Gastroesophageal sphincter (tissue), 4 donors: ENCODE measurements at regions not wholly inside any gene's neighbourhood (a gene's known extent, or its start where the extent isn't known, plus 50 kb on each side); places are given as distances from the start of the nearest gene placed in this dataset.

Source experiments
- ATAC-seq: fragments of 150-250 bp; one replicate; pipeline ENCODE4 v1.9.1; 2016; ENCODE audit warnings: mild to moderate bottlenecking, moderate library complexity
- H3K27ac ChIP-seq, 4 donors: fragments of 200-600 bp; sonication (generic) in 3 of 4; 1 replicate in 3 of 4; 2 replicates in 1 of 4; pipeline ENCODE4 v1.5.1; 2016 to 2019
- H3K27me3 ChIP-seq: fragments of 200-600 bp; sonication (generic); one replicate; pipeline ENCODE4 v1.5.1; 2019
- H3K36me3 ChIP-seq, 2 donors: fragments of 200-600 bp; sonication (generic); one replicate each; pipeline ENCODE4 v1.5.1; 2019; ENCODE audit warnings: control low read depth in 1 of 2
- H3K4me1 ChIP-seq, 3 donors: fragments of 200-600 bp; sonication (generic); 1 replicate in 2 of 3; 2 replicates in 1 of 3; pipeline ENCODE4 v1.5.1; 2016 to 2019; ENCODE audit warnings: control low read depth in 2 of 3
- H3K4me3 ChIP-seq, 2 donors: fragments of 200-600 bp; sonication (generic); one replicate each; pipeline ENCODE4 v1.5.1; 2019; ENCODE audit warnings: mild to moderate bottlenecking in 1 of 2, moderate library complexity in 1 of 2
- H3K9me3 ChIP-seq, 3 donors: fragments of 200-600 bp; sonication (generic); one replicate each; pipeline ENCODE4 v1.5.1; 2017 to 2019; ENCODE audit warnings: control low read depth in 2 of 3
- CTCF ChIP-seq, 4 experiments: fragments of 200-600 bp in 2 of 4; fragments of 450-650 bp in 2 of 4; sonication (generic) in 1 of 4; IDR thresholded peaks; one replicate each; pipeline ENCODE4 v1.5.1; 2017 to 2019; ENCODE audit warnings: antibody characterized with exemption in 4 of 4, mild to moderate bottlenecking in 2 of 4, moderate library complexity in 2 of 4
- EP300 ChIP-seq: sonication (generic); formaldehyde crosslinking; IDR thresholded peaks from one replicate; pipeline ENCODE4 v1.6.1; 2017; ENCODE audit warnings: antibody characterized with exemption, mild to moderate bottlenecking
- POLR2A ChIP-seq, 2 donors: fragments of 450-650 bp; IDR thresholded peaks; one replicate each; pipeline ENCODE4 v1.6.1; 2017; ENCODE audit warnings: antibody characterized with exemption in 2 of 2, mild to moderate bottlenecking in 2 of 2, moderate library complexity in 1 of 2
- POLR2AphosphoS5 ChIP-seq: sonication (generic); formaldehyde crosslinking; IDR thresholded peaks from one replicate; pipeline ENCODE4 v1.6.1; 2017; ENCODE audit warnings: antibody characterized with exemption
- WGBS, 2 donors: methylation state at CpG; one replicate each; pipeline ENCODE4 v1.1.5; 2018; ENCODE audit warnings: low coverage in 1 of 2; 5-methylcytosine and 5-hydroxymethylcytosine counted together

GRCh38 chr7:46633200-46633599 is 712.1 kb upstream of the IGFBP3 start:
- WGBS, 2 donors, result 73 to 100% methylated on average over 1 to 2 of the region's 2 CpGs

GRCh38 chr7:46630031-46630430 is 709.0 kb upstream of the IGFBP3 start:
- Histone ChIP-seq H3K27me3 (no peaks in the 10 kb centered on the region), H3K4me3 (no peak overlapping the region), H3K27ac (no peak overlapping the region), H3K9me3 (no peaks in the 10 kb centered on the region), H3K4me1 (no peaks in the 10 kb centered on the region), H3K36me3 (no peaks in the 10 kb centered on the region)
- no peak for TF ChIP-seq EP300
- TF ChIP-seq POLR2A (IDR thresholded peaks at IDR 0.05), result no peak
- no peak for TF ChIP-seq CTCF (IDR thresholded peaks at IDR 0.05)
- no peak for TF ChIP-seq POLR2AphosphoS5
- ATAC-seq, result no peak
- no CpG with 5 or more reads among the region's 2 CpGs for WGBS, 2 donors

More at GRCh38 chr7:46633200-46633599, 712.1 kb upstream of the IGFBP3 start:
- H3K36me3 ChIP-seq, result no peaks in the 10 kb centered on the region
- H3K4me1 ChIP-seq, result no peaks in the 10 kb centered on the region
- TF ChIP-seq EP300 (no peak), CTCF (IDR thresholded peaks at IDR 0.05) (no peak), POLR2A (IDR thresholded peaks at IDR 0.05) (no peak), POLR2AphosphoS5 (no peak)
- H3K27ac ChIP-seq, result no peak overlapping the region
- H3K27me3 ChIP-seq, result no peaks in the 10 kb centered on the region
- no peak overlapping the region for H3K4me3 ChIP-seq
- no peak for ATAC-seq
- no peaks in the 10 kb centered on the region for H3K9me3 ChIP-seq

DNA sequence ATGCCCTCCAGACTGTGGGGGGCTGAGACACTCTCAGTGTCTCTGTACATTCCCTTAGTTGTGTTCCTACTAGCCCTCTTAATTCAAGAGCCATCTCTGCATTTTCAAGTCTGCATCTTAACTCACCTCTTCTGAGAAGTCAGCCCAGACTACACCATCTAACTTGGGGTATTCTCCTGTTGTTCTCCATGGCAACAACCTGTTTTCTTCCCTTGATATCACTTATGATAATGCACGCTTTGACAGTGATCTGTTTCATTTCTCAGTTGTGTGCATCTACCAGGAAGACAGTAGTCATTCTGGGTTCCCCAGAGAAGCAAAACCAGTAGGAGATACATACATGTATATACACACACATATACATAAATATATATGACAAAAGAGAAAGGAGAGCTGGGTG is 707.3 kb upstream of the IGFBP3 start:
- ATAC-seq, result no peak
- TF ChIP-seq POLR2A (IDR thresholded peaks at IDR 0.05) (no peak), POLR2AphosphoS5 (no peak), EP300 (no peak), CTCF (IDR thresholded peaks at IDR 0.05) (no peak)
- Histone ChIP-seq H3K4me3 (no peak overlapping the region), H3K9me3 (no peaks in the 10 kb centered on the region), H3K4me1 (no peaks in the 10 kb centered on the region), H3K36me3 (no peaks in the 10 kb centered on the region), H3K27me3 (no peaks in the 10 kb centered on the region), H3K27ac (no peak overlapping the region)
- WGBS, 2 donors, result 100% methylated on average over 1 of the region's 1 CpG; no CpG with 5 or more reads in 1 of the 2 donors

GRCh38 chr7:46626691-46627310 is 705.7 kb upstream of the IGFBP3 start:
- Histone ChIP-seq H3K4me1 (peaks cover 0 to 10% (median 4%) of the 10 kb centered on the region in 3 donors), H3K36me3 (no peaks in the 10 kb centered on the region), H3K4me3 (no peak overlapping the region), H3K27ac (no peak overlapping the region), H3K9me3 (no peaks in the 10 kb centered on the region), H3K27me3 (no peaks in the 10 kb centered on the region)
- ATAC-seq, result no peak
- TF ChIP-seq EP300 (no peak), POLR2AphosphoS5 (no peak), CTCF (IDR thresholded peaks at IDR 0.05) (no peak)
- WGBS, 2 donors, result 94 to 96% methylated on average over 3 to 4 of the region's 5 CpGs

GRCh38 chr7:46626261-46626660 is 705.2 kb upstream of the IGFBP3 start:
- no peaks in the 10 kb centered on the region for H3K36me3 ChIP-seq
- H3K27ac ChIP-seq, result no peak overlapping the region
- TF ChIP-seq EP300 (no peak), POLR2A (IDR thresholded peaks at IDR 0.05) (no peak), POLR2AphosphoS5 (no peak), CTCF (IDR thresholded peaks at IDR 0.05) (no peak)
- peaks cover 0 to 14% (median 4%) of the 10 kb centered on the region in 3 donors for H3K4me1 ChIP-seq
- no peaks in the 10 kb centered on the region for H3K27me3 ChIP-seq
- no peak overlapping the region for H3K4me3 ChIP-seq
- H3K9me3 ChIP-seq, result no peaks in the 10 kb centered on the region
- ATAC-seq, result no peak
- WGBS, 2 donors, result 77 to 80% methylated on average over 3 of the region's 4 CpGs
